GM21825 (cell line): ENCODE measurements at regions not wholly inside any gene's neighbourhood (a gene's known extent, or its start where the extent isn't known, plus 50 kb on each side); places are given as distances from the start of the nearest gene placed in this dataset.
A peak's percentile ranks its signal among the peaks of the same experiment; 100 is the strongest.

ENCODE experiments used
- ATAC-seq: cut with Tn5 transposase; IDR thresholded peaks from one replicate; pipeline ENCODE4 v1.9.1; 2021; ENCODE audit warnings: mild to moderate bottlenecking, moderate library complexity; ENCODE audit not compliant: unreplicated experiment

DNA sequence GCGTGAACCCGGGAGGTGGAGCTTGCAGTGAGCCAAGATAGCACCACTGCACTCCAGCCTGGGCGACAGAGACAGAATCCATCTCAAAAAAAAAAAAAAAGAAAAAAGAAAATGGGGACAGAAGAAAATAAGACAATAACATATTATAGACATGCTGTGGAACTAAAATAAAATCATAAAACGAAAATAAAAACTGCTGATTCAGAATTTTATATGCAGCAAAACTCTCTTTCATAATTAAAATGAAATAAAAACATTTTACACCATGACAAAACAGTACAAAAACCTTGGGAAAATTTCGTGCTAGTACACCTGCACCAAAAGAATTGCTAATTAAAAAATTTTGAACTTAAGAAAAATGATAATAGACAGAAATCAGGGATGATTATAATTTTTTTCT lies 2245.1 kb downstream of the PCDH9 start:
- no peak for ATAC-seq

GRCh38 chr13:64962404-64962803 lies 2267.7 kb downstream of the PCDH9 start:
- no peak for ATAC-seq

GRCh38 chr13:64959276-64959675 lies 2270.9 kb downstream of the PCDH9 start:
- no peak for ATAC-seq

GRCh38 chr13:64958106-64958505 lies 2272.0 kb downstream of the PCDH9 start:
- ATAC-seq, result no peak

- ATAC-seq, result no peak
Measured at GRCh38 chr13:64938660-64939059, 2291.5 kb downstream of the PCDH9 start.

GRCh38 chr13:64937302-64937701 lies 2292.8 kb downstream of the PCDH9 start:
- no peak for ATAC-seq

DNA sequence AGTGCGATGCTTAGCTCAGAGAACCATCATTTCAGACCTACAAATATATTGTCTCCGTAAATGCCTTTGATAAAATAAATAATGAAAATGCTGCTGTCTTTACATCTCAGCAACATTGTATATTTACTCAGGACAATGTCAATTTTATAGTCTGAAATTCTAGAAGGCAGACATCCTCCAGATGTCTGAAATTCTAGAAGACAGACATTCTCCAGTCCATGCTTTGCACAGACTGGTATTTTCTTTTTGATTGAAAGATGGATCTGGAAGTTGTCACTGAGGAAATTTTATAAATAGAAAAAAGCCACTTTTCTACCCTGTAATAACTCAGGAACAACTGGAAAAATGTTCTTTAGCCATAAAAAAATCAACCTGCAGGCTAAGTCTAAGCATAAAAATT lies 2293.3 kb downstream of the PCDH9 start:
- ATAC-seq, result no peak

- ATAC-seq, result no peak
Measured at GRCh38 chr13:64935441-64935840, 2294.7 kb downstream of the PCDH9 start.

DNA sequence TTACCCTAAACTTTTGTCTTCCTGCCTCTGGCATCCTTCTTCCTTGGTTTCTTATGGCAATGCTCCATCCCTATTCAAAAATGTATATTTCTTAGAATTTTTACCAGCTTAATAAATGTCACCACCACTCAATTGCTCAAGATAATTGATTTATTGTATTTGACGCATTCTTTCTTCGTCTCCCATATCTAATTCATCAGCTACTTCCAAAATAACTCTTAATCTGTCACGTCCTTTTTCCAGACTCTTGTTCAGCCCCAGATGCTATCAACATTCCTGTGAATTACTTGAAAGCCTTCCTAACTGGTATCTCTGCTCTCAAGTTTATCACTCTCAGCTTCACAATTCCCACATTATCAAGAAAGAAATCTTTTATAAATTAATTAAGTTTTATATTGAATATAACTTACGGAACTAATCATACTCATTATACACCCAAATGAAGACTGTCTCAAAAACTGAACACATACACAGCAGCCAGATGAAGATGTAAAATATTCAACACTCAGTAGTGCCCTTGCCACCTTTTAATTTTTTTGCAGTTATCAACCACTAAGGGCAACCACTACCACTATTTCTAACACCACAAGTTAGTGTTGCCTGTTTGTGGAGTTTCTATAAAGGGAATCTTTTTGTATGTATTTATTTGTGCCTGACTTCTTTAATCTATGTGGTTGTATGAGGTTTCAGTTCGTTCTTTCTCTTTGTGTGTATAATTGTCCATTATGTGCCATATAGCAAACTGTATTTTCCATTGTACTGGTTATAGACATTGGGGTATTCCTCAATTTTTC lies 2295.4 kb downstream of the PCDH9 start:
- no peak for ATAC-seq

GRCh38 chr13:64930636-64931035 lies 2299.5 kb downstream of the PCDH9 start:
- no peak for ATAC-seq

- ATAC-seq, result peak; percentile 80
Measured at GRCh38 chr13:64928696-64929499, 2301.2 kb downstream of the PCDH9 start.

GRCh38 chr13:64925727-64926126 lies 2304.4 kb downstream of the PCDH9 start:
- ATAC-seq, result no peak

GRCh38 chr13:64925284-64925683 lies 2304.9 kb downstream of the PCDH9 start:
- ATAC-seq, result no peak

- ATAC-seq, result no peak
Measured at GRCh38 chr13:64924401-64924800, 2305.7 kb downstream of the PCDH9 start.

- ATAC-seq, result no peak
Measured at GRCh38 chr13:64917566-64917965, 2312.6 kb downstream of the PCDH9 start.

DNA sequence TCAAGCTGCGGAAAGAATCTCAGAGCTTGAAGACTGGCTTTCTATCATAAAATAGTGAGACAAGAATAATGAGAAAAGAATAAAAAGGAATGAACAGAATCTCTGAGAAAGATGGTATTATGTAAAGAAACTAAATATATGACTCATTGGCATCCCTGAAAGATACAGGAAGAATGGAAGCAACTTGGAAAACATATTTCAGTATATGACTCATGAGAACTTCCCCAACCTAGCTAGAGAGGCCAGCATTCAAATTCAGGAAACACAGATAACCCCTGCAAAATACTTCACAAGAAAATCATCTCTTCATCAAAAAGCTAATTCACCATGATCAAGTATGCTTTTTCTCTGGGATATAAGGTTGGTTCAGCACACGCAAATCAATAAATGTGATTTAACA lies 2318.0 kb downstream of the PCDH9 start:
- ATAC-seq, result no peak

GRCh38 chr13:64910096-64910495 lies 2320.0 kb downstream of the PCDH9 start:
- ATAC-seq, result no peak

GRCh38 chr13:64909184-64909583 lies 2321.0 kb downstream of the PCDH9 start:
- ATAC-seq, result no peak

DNA sequence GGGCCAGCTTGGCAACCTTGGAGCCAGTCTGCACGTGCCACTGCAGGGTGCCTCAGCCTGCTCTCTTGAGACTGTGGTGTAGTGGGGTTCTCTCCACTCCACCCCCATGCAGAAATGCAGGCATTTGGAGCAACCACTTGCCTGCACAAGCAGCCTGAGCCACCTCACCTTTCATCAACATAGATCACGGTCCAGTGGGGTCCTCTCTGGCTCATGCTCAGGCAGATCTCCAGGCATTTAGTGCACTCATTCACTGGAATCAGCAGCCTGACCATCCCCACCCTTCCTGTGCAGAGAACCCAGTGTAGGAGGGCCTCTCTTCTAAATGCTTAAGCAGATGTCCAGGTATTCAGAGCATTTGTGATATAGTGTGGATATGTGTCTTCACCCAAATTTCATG lies 2330.1 kb downstream of the PCDH9 start:
- ATAC-seq, result no peak

DNA sequence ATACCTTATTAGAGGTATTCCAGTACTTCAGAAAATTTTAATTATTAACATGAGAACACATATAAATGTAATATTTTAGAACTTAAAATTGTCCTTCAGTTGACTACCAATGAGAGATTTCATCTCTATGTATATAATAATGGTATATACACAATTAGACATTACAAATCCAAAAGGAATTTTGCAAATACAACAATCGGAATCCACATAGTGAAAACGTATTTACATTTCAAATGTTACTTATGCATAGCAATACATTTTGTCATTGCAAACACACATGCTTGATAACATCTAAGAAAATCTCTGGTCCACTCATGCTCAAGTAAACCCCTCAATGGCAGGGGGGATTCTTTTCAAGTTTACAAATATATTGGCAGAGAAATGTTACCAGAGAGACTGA lies 2345.2 kb downstream of the PCDH9 start:
- ATAC-seq, result no peak

DNA sequence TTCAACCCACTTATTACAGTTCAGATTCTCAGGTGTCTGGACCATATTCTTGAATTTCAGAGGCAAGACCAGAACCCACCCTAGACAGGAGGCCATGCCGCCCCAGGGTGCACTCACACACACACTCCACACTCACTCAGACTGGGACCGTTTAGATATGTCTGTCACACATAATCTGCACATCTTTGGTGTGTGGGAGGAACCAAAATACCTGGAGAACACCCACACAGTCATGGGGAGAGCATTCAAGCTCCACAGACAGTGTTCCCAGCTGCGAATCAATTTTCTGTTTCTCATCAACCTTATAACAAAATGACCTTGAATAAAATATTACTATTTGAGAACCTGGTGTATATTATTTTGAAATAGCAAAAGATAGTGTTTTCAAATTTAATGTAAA lies 2353.0 kb downstream of the PCDH9 start:
- no peak for ATAC-seq

- no peak for ATAC-seq
Measured at GRCh38 chr13:64871742-64872141, 2358.4 kb downstream of the PCDH9 start.
